ENCODE measurements at regions not wholly inside any gene's neighbourhood (a gene's known extent, or its start where the extent isn't known, plus 50 kb on each side); places are given as distances from the start of the nearest gene placed in this dataset.
"Not testable (repeated sequence)": the region's sequence is repeated elsewhere in the genome, so short reads cannot be mapped to it uniquely, and the experiment has no call there.

GRCh38 chr6:82525775-82526495, 162.3 kb downstream of the TPBG start:
- H3K27ac ChIP-seq (ENCODE audit: low read depth, low read length) = no peak overlapping the region
- no peaks in the 10 kb centered on the region for H3K27me3 Mint-ChIP-seq (ENCODE audit: low read depth, unreplicated experiment)

GRCh38 chr6:82529960-82530460, 166.4 kb downstream of the TPBG start:
- not testable (repeated sequence) for H3K27me3 Mint-ChIP-seq (ENCODE audit: low read depth, unreplicated experiment); H4K20me1 ChIP-seq (ENCODE audit: insufficient read depth, low read length); H3K9me3 ChIP-seq (ENCODE audit: insufficient read depth, low read depth, low read length); H3K4me2 ChIP-seq (ENCODE audit: low read length); DNase-seq (ENCODE audit: low read depth); H3K9ac ChIP-seq (ENCODE audit: low read length); H3K36me3 Mint-ChIP-seq (ENCODE audit: low read depth, unreplicated experiment); H3K27ac Mint-ChIP-seq (ENCODE audit: unreplicated experiment); H3K4me3 Mint-ChIP-seq (ENCODE audit: unreplicated experiment); H3K79me2 ChIP-seq (ENCODE audit: insufficient read depth, low read length); FAIRE-seq; H3K9me3 Mint-ChIP-seq (ENCODE audit: unreplicated experiment); H3K4me1 Mint-ChIP-seq (ENCODE audit: low read depth, unreplicated experiment); H3K4me1 ChIP-seq (ENCODE audit: insufficient read depth, low read length); H2AFZ ChIP-seq (ENCODE audit: low read depth, low read length); H3K27me3 ChIP-seq (ENCODE audit: insufficient read depth, low read length); H3K4me3 ChIP-seq (ENCODE audit: insufficient read depth, low read depth, low read length); H3K36me3 ChIP-seq (ENCODE audit: insufficient read depth, low read length); H3K27ac ChIP-seq (ENCODE audit: low read depth, low read length)

More at GRCh38 chr6:82525775-82526495, 162.3 kb downstream of the TPBG start:
- peaks cover 2% of the 10 kb centered on the region for H3K9me3 Mint-ChIP-seq (ENCODE audit: unreplicated experiment)
- no peaks in the 10 kb centered on the region for H4K20me1 ChIP-seq (ENCODE audit: insufficient read depth, low read length)
- no peak overlapping the region for H3K4me3 ChIP-seq (ENCODE audit: insufficient read depth, low read depth, low read length)
- FAIRE-seq (no peak), DNase-seq (ENCODE audit: low read depth) (no peak)
- no peaks in the 10 kb centered on the region for H3K9me3 ChIP-seq (ENCODE audit: insufficient read depth, low read depth, low read length)
- H3K36me3 Mint-ChIP-seq (ENCODE audit: low read depth, unreplicated experiment) = no peaks in the 10 kb centered on the region
- no peaks in the 10 kb centered on the region for H3K36me3 ChIP-seq (ENCODE audit: insufficient read depth, low read length)
- no peaks in the 10 kb centered on the region for H3K4me1 ChIP-seq (ENCODE audit: insufficient read depth, low read length)
- H3K27ac Mint-ChIP-seq (ENCODE audit: unreplicated experiment) = no peak overlapping the region
- TF ChIP-seq CTCF (IDR thresholded peaks at IDR 0.05; ENCODE audit: insufficient read depth, low read depth, low read length) (no peak), EZH2 (IDR thresholded peaks at IDR 0.05; ENCODE audit: insufficient read depth, low read length) (no peak)
- no peak overlapping the region for H3K4me2 ChIP-seq (ENCODE audit: low read length)
- no peaks in the 10 kb centered on the region for H3K4me1 Mint-ChIP-seq (ENCODE audit: low read depth, unreplicated experiment)
- no peaks in the 10 kb centered on the region for H3K27me3 ChIP-seq (ENCODE audit: insufficient read depth, low read length)
- no peak overlapping the region for H2AFZ ChIP-seq (ENCODE audit: low read depth, low read length)
- H3K79me2 ChIP-seq (ENCODE audit: insufficient read depth, low read length) = no peaks in the 10 kb centered on the region
- H3K4me3 Mint-ChIP-seq (ENCODE audit: unreplicated experiment) = no peak overlapping the region
- no peak overlapping the region for H3K9ac ChIP-seq (ENCODE audit: low read length)

GRCh38 chr6:82534876-82535275, 171.3 kb downstream of the TPBG start:
- Mint-ChIP-seq H3K4me3 (ENCODE audit: unreplicated experiment) (no peak overlapping the region), H3K36me3 (ENCODE audit: low read depth, unreplicated experiment) (no peaks in the 10 kb centered on the region), H3K27me3 (ENCODE audit: low read depth, unreplicated experiment) (no peaks in the 10 kb centered on the region), H3K9me3 (ENCODE audit: unreplicated experiment) (no peaks in the 10 kb centered on the region), H3K4me1 (ENCODE audit: low read depth, unreplicated experiment) (peaks cover 1% of the 10 kb centered on the region), H3K27ac (ENCODE audit: unreplicated experiment) (no peak overlapping the region)
- DNase-seq (ENCODE audit: low read depth) (no peak), FAIRE-seq (no peak)
- Histone ChIP-seq H3K27me3 (ENCODE audit: insufficient read depth, low read length) (no peaks in the 10 kb centered on the region), H3K27ac (ENCODE audit: low read depth, low read length) (no peak overlapping the region), H3K9me3 (ENCODE audit: insufficient read depth, low read depth, low read length) (no peaks in the 10 kb centered on the region), H3K4me3 (ENCODE audit: insufficient read depth, low read depth, low read length) (no peak overlapping the region), H3K36me3 (ENCODE audit: insufficient read depth, low read length) (no peaks in the 10 kb centered on the region), H3K4me1 (ENCODE audit: insufficient read depth, low read length) (no peaks in the 10 kb centered on the region), H4K20me1 (ENCODE audit: insufficient read depth, low read length) (no peaks in the 10 kb centered on the region), H3K4me2 (ENCODE audit: low read length) (no peak overlapping the region), H3K9ac (ENCODE audit: low read length) (no peak overlapping the region), H2AFZ (ENCODE audit: low read depth, low read length) (no peak overlapping the region), H3K79me2 (ENCODE audit: insufficient read depth, low read length) (no peaks in the 10 kb centered on the region)
- no peak for TF ChIP-seq CTCF (IDR thresholded peaks at IDR 0.05; ENCODE audit: insufficient read depth, low read depth, low read length)
- no peak for TF ChIP-seq EZH2 (IDR thresholded peaks at IDR 0.05; ENCODE audit: insufficient read depth, low read length)

- H4K20me1 ChIP-seq (ENCODE audit: insufficient read depth, low read length); DNase-seq (ENCODE audit: low read depth); H3K4me3 Mint-ChIP-seq (ENCODE audit: unreplicated experiment); H3K9me3 ChIP-seq (ENCODE audit: insufficient read depth, low read depth, low read length); H3K27me3 Mint-ChIP-seq (ENCODE audit: low read depth, unreplicated experiment); H3K4me1 ChIP-seq (ENCODE audit: insufficient read depth, low read length); H2AFZ ChIP-seq (ENCODE audit: low read depth, low read length); H3K36me3 Mint-ChIP-seq (ENCODE audit: low read depth, unreplicated experiment); H3K79me2 ChIP-seq (ENCODE audit: insufficient read depth, low read length); H3K4me3 ChIP-seq (ENCODE audit: insufficient read depth, low read depth, low read length); H3K27me3 ChIP-seq (ENCODE audit: insufficient read depth, low read length); H3K27ac Mint-ChIP-seq (ENCODE audit: unreplicated experiment); H3K27ac ChIP-seq (ENCODE audit: low read depth, low read length); H3K36me3 ChIP-seq (ENCODE audit: insufficient read depth, low read length); H3K4me2 ChIP-seq (ENCODE audit: low read length); H3K4me1 Mint-ChIP-seq (ENCODE audit: low read depth, unreplicated experiment); H3K9me3 Mint-ChIP-seq (ENCODE audit: unreplicated experiment); FAIRE-seq; H3K9ac ChIP-seq (ENCODE audit: low read length): not testable (repeated sequence)
Measured at GRCh38 chr6:82549480-82549879, 185.9 kb downstream of the TPBG start.

GRCh38 chr6:82551311-82551710, 187.7 kb downstream of the TPBG start:
- not testable (repeated sequence) for H3K9me3 ChIP-seq (ENCODE audit: insufficient read depth, low read depth, low read length); H3K36me3 ChIP-seq (ENCODE audit: insufficient read depth, low read length); H3K36me3 Mint-ChIP-seq (ENCODE audit: low read depth, unreplicated experiment); H3K4me2 ChIP-seq (ENCODE audit: low read length); FAIRE-seq; H3K79me2 ChIP-seq (ENCODE audit: insufficient read depth, low read length); H4K20me1 ChIP-seq (ENCODE audit: insufficient read depth, low read length); H3K9ac ChIP-seq (ENCODE audit: low read length); H3K27ac Mint-ChIP-seq (ENCODE audit: unreplicated experiment); DNase-seq (ENCODE audit: low read depth); H3K4me1 Mint-ChIP-seq (ENCODE audit: low read depth, unreplicated experiment); H3K4me1 ChIP-seq (ENCODE audit: insufficient read depth, low read length); H3K4me3 ChIP-seq (ENCODE audit: insufficient read depth, low read depth, low read length); H3K27me3 Mint-ChIP-seq (ENCODE audit: low read depth, unreplicated experiment); H3K9me3 Mint-ChIP-seq (ENCODE audit: unreplicated experiment); H3K4me3 Mint-ChIP-seq (ENCODE audit: unreplicated experiment); H3K27ac ChIP-seq (ENCODE audit: low read depth, low read length); H2AFZ ChIP-seq (ENCODE audit: low read depth, low read length); H3K27me3 ChIP-seq (ENCODE audit: insufficient read depth, low read length)
